ENCODE measurements at regions not wholly inside any gene's neighbourhood (a gene's known extent, or its start where the extent isn't known, plus 50 kb on each side); places are given as distances from the start of the nearest gene placed in this dataset.

- TF ChIP-seq CTCF (IDR thresholded peaks at IDR 0.05) (no peak), ZFX (IDR thresholded peaks at IDR 0.05; ENCODE audit: borderline replicate concordance) (no peak)
Measured at GRCh38 chr12:31214626-31215517, 111.1 kb downstream of the SINHCAF start.

Data from 22Rv1 (cell line).